GM19351 (cell line): ENCODE measurements at regions not wholly inside any gene's neighbourhood (a gene's known extent, or its start where the extent isn't known, plus 50 kb on each side); places are given as distances from the start of the nearest gene placed in this dataset.

ENCODE experiments used
- ATAC-seq: cut with Tn5 transposase; IDR thresholded peaks from one replicate; pipeline ENCODE4 v1.9.1; 2021; ENCODE audit warnings: mild to moderate bottlenecking, moderate library complexity; ENCODE audit not compliant: unreplicated experiment

- ATAC-seq, result no peak
Measured at GRCh38 chr13:83618966-83619365, 263.3 kb downstream of the SLITRK1 start.

- ATAC-seq, result no peak
Measured at GRCh38 chr13:83613524-83613923, 268.8 kb downstream of the SLITRK1 start.

GRCh38 chr13:83601539-83601938, 280.7 kb downstream of the SLITRK1 start:
- no peak for ATAC-seq

GRCh38 chr13:83592095-83592494, 290.2 kb downstream of the SLITRK1 start:
- ATAC-seq, result no peak

- no peak for ATAC-seq
Measured at GRCh38 chr13:83589814-83590213, 292.5 kb downstream of the SLITRK1 start.

GRCh38 chr13:83577183-83577582, 305.1 kb downstream of the SLITRK1 start:
- ATAC-seq, result no peak

GRCh38 chr13:83568019-83568418, 314.3 kb downstream of the SLITRK1 start:
- ATAC-seq, result no peak

GRCh38 chr13:83563499-83563898, 318.8 kb downstream of the SLITRK1 start:
- no peak for ATAC-seq

- ATAC-seq, result no peak
Measured at GRCh38 chr13:83557845-83558244, 324.4 kb downstream of the SLITRK1 start.

GRCh38 chr13:83549671-83550070, 332.6 kb downstream of the SLITRK1 start:
- no peak for ATAC-seq

GRCh38 chr13:83547043-83547442, 335.2 kb downstream of the SLITRK1 start:
- ATAC-seq, result no peak

GRCh38 chr13:83546476-83546875, 335.8 kb downstream of the SLITRK1 start:
- no peak for ATAC-seq

- ATAC-seq, result no peak
Measured at GRCh38 chr13:83538636-83539035, 343.6 kb downstream of the SLITRK1 start.

- ATAC-seq, result no peak
Measured at GRCh38 chr13:83536941-83537340, 345.3 kb downstream of the SLITRK1 start.

GRCh38 chr13:83536153-83536552, 346.1 kb downstream of the SLITRK1 start:
- ATAC-seq, result no peak

- ATAC-seq, result no peak
Measured at GRCh38 chr13:83532809-83533208, 349.5 kb downstream of the SLITRK1 start.

GRCh38 chr13:83531022-83531421, 351.3 kb downstream of the SLITRK1 start:
- no peak for ATAC-seq

GRCh38 chr13:83516781-83517180, 365.5 kb downstream of the SLITRK1 start:
- no peak for ATAC-seq

GRCh38 chr13:83515268-83516015, 366.8 kb downstream of the SLITRK1 start:
- no peak for ATAC-seq

- no peak for ATAC-seq
Measured at GRCh38 chr13:83508771-83509301, 373.4 kb downstream of the SLITRK1 start.

- no peak for ATAC-seq
Measured at GRCh38 chr13:83503424-83503823, 378.9 kb downstream of the SLITRK1 start.

GRCh38 chr13:83499286-83499685, 383.0 kb downstream of the SLITRK1 start:
- no peak for ATAC-seq
